SU-DHL-6 (cell line): ENCODE measurements at regions not wholly inside any gene's neighbourhood (a gene's known extent, or its start where the extent isn't known, plus 50 kb on each side); places are given as distances from the start of the nearest gene placed in this dataset.
"Not testable (repeated sequence)": the region's sequence is repeated elsewhere in the genome, so short reads cannot be mapped to it uniquely, and the experiment has no call there.

Source experiments
- H2AFZ ChIP-seq: fragments of 200-600 bp; sonication (generic); 2 replicates; pipeline ENCODE4 v1.6.1; 2014; ENCODE audit warnings: low read depth, mild to moderate bottlenecking, moderate library complexity, mixed read lengths, antibody characterized with exemption, low read length; ENCODE audit not compliant: severe bottlenecking
- H3F3A ChIP-seq: fragments of 200-600 bp; shearing (Covaris generic); 2 replicates; pipeline ENCODE4 v1.6.0; 2016; ENCODE audit warnings: antibody characterized with exemption, mild to moderate bottlenecking; ENCODE audit not compliant: insufficient read depth
- H3K27ac ChIP-seq: fragments of 200-600 bp; sonication (generic); 2 replicates; pipeline ENCODE4 v1.5.1; 2016; ENCODE audit warnings: low read depth, mild to moderate bottlenecking, low read length, moderate library complexity, mixed read lengths
- H3K27me3 ChIP-seq: fragments of 200-600 bp; sonication (generic), shearing (Covaris generic); 2 replicates; pipeline ENCODE4 v1.6.0; 2014; ENCODE audit warnings: mild to moderate bottlenecking, low read length
- H3K36me3 ChIP-seq: fragments of 200-600 bp; sonication (generic); 2 replicates; pipeline ENCODE4 v1.6.1; 2014; ENCODE audit warnings: mild to moderate bottlenecking, low read length, mixed read lengths
- H3K4me2 ChIP-seq: fragments of 300-600, 200-600 bp; shearing (Covaris generic), sonication (generic); 2 replicates; pipeline ENCODE4 v1.6.0; 2014; ENCODE audit warnings: low read length, low read depth, mild to moderate bottlenecking; ENCODE audit not compliant: poor library complexity, severe bottlenecking
- H3K4me3 ChIP-seq: fragments of 200-600 bp; sonication (generic); 2 replicates; pipeline ENCODE4 v1.5.1; 2014; ENCODE audit warnings: antibody characterized with exemption, low read length, mild to moderate bottlenecking, mixed read lengths; ENCODE audit not compliant: insufficient read depth, poor library complexity, severe bottlenecking
- H3K79me2 ChIP-seq: fragments of 200-600 bp; sonication (generic); 2 replicates; pipeline ENCODE4 v1.6.1; 2014; ENCODE audit warnings: mild to moderate bottlenecking, low read length, moderate library complexity; ENCODE audit not compliant: insufficient read depth
- H3K9ac ChIP-seq: fragments of 200-600 bp; sonication (generic); 2 replicates; pipeline ENCODE4 v1.7.0; 2014; ENCODE audit warnings: mild to moderate bottlenecking, low read length
- H3K9me2 ChIP-seq: fragments of 200-600 bp; sonication (generic); replicated peaks from 2 replicates; pipeline ENCODE4 v1.6.1; 2014; ENCODE audit warnings: low read length; ENCODE audit not compliant: insufficient read depth
- H3K9me3 ChIP-seq: fragments of 200-600 bp; sonication (generic); 2 replicates; pipeline ENCODE4 v1.6.1; 2014; ENCODE audit warnings: low read length, mixed read lengths; ENCODE audit not compliant: insufficient read depth
- H4K20me1 ChIP-seq: fragments of 200-600 bp; sonication (generic); 2 replicates; pipeline ENCODE4 v1.6.1; 2014; ENCODE audit warnings: low read depth, mild to moderate bottlenecking, antibody characterized with exemption, low read length, moderate library complexity, mixed read lengths

GRCh38 chr2:111309231-111310075 is 188.7 kb downstream of the BCL2L11 start:
- H3K4me2 ChIP-seq, H2AFZ ChIP-seq, H4K20me1 ChIP-seq, H3K9me2 ChIP-seq, H3K27me3 ChIP-seq, H3F3A ChIP-seq, H3K9ac ChIP-seq, H3K36me3 ChIP-seq, H3K27ac ChIP-seq, H3K79me2 ChIP-seq, H3K9me3 ChIP-seq, H3K4me3 ChIP-seq: not testable (repeated sequence)

GRCh38 chr2:111310395-111310794 is 189.7 kb downstream of the BCL2L11 start:
- not testable (repeated sequence) for H3F3A ChIP-seq, H3K27me3 ChIP-seq, H3K36me3 ChIP-seq, H3K4me3 ChIP-seq, H2AFZ ChIP-seq, H3K9me3 ChIP-seq, H3K4me2 ChIP-seq, H3K9me2 ChIP-seq, H3K9ac ChIP-seq, H4K20me1 ChIP-seq, H3K27ac ChIP-seq, H3K79me2 ChIP-seq

GRCh38 chr2:111311568-111311967 is 190.9 kb downstream of the BCL2L11 start:
- H4K20me1 ChIP-seq, H3K4me2 ChIP-seq: not testable (repeated sequence)

GRCh38 chr2:111312897-111313607 is 192.3 kb downstream of the BCL2L11 start:
- H3K79me2 ChIP-seq, H2AFZ ChIP-seq, H3K4me2 ChIP-seq, H3F3A ChIP-seq, H3K36me3 ChIP-seq, H3K27me3 ChIP-seq, H3K9ac ChIP-seq, H3K4me3 ChIP-seq, H3K9me3 ChIP-seq, H3K27ac ChIP-seq, H4K20me1 ChIP-seq, H3K9me2 ChIP-seq: not testable (repeated sequence)

More at GRCh38 chr2:111311568-111311967, 190.9 kb downstream of the BCL2L11 start:
- H3K27ac ChIP-seq, H3K79me2 ChIP-seq, H3K36me3 ChIP-seq, H3K9ac ChIP-seq, H3K9me2 ChIP-seq, H3K9me3 ChIP-seq, H3K4me3 ChIP-seq, H3F3A ChIP-seq, H2AFZ ChIP-seq, H3K27me3 ChIP-seq: not testable (repeated sequence)

- not testable (repeated sequence) for H3K9me2 ChIP-seq, H3K9me3 ChIP-seq, H4K20me1 ChIP-seq, H3K27me3 ChIP-seq, H3K4me2 ChIP-seq, H3K36me3 ChIP-seq, H3F3A ChIP-seq, H3K27ac ChIP-seq, H3K4me3 ChIP-seq, H3K79me2 ChIP-seq, H2AFZ ChIP-seq, H3K9ac ChIP-seq
Observed at GRCh38 chr2:111313711-111314110, 193.0 kb downstream of the BCL2L11 start.

- not testable (repeated sequence) for H3K79me2 ChIP-seq, H2AFZ ChIP-seq, H3K27ac ChIP-seq, H4K20me1 ChIP-seq, H3K9me3 ChIP-seq, H3K27me3 ChIP-seq, H3K9ac ChIP-seq, H3F3A ChIP-seq, H3K36me3 ChIP-seq, H3K9me2 ChIP-seq, H3K4me3 ChIP-seq, H3K4me2 ChIP-seq
Observed at GRCh38 chr2:111315188-111315917, 194.6 kb downstream of the BCL2L11 start.

GRCh38 chr2:111316221-111316741 is 195.6 kb downstream of the BCL2L11 start:
- H3K79me2 ChIP-seq, H4K20me1 ChIP-seq, H3K9me3 ChIP-seq, H3K4me2 ChIP-seq, H2AFZ ChIP-seq, H3K27ac ChIP-seq, H3K4me3 ChIP-seq, H3F3A ChIP-seq, H3K36me3 ChIP-seq, H3K9me2 ChIP-seq, H3K27me3 ChIP-seq, H3K9ac ChIP-seq: not testable (repeated sequence)
